ENCODE measurements at regions not wholly inside any gene's neighbourhood (a gene's known extent, or its start where the extent isn't known, plus 50 kb on each side); places are given as distances from the start of the nearest gene placed in this dataset.

DNA sequence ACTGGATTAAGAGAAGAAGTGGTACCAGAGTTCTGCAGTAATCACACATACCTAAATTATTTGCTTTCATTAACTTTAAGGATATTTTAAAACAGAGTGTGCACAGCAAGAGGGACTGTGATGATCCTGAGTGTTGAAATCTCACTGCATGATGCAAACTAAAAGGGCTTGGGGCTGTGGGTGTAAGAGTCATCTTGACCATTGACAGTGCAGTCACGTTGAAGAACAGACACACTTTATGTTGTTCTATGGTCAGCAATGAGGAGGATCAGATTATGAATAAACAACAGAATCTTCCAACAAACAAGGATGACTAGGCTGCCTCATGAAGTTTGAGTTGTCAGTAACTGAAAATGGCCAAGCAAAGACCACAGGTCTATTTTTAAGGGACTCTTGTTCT is 87.2 kb upstream of the GALNT5 start:
- no peak for TF ChIP-seq EZH2 (IDR thresholded peaks at IDR 0.05; ENCODE audit: borderline replicate concordance, low read depth, low read length, severe bottlenecking)
- TF ChIP-seq, protein P1, sequence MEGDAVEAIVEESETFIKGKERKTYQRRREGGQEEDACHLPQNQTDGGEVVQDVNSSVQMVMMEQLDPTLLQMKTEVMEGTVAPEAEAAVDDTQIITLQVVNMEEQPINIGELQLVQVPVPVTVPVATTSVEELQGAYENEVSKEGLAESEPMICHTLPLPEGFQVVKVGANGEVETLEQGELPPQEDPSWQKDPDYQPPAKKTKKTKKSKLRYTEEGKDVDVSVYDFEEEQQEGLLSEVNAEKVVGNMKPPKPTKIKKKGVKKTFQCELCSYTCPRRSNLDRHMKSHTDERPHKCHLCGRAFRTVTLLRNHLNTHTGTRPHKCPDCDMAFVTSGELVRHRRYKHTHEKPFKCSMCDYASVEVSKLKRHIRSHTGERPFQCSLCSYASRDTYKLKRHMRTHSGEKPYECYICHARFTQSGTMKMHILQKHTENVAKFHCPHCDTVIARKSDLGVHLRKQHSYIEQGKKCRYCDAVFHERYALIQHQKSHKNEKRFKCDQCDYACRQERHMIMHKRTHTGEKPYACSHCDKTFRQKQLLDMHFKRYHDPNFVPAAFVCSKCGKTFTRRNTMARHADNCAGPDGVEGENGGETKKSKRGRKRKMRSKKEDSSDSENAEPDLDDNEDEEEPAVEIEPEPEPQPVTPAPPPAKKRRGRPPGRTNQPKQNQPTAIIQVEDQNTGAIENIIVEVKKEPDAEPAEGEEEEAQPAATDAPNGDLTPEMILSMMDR (IDR thresholded peaks at IDR 0.05; ENCODE audit: extremely low read depth in 1 of 2, insufficient read depth in 1 of 2, low read depth in 1 of 2, low read length in 2 of 2) = no peak
- no peak for TF ChIP-seq MYC (IDR thresholded peaks at IDR 0.05; ENCODE audit: low read depth, low read length)
- TF ChIP-seq POLR2A (IDR thresholded peaks at IDR 0.05; ENCODE audit: low read depth, low read length) = no peak
- no peak for TF ChIP-seq POLR2AphosphoS5 (IDR thresholded peaks at IDR 0.05; ENCODE audit: insufficient read depth, low read depth, low read length)
- TF ChIP-seq GATA2 (IDR thresholded peaks at IDR 0.05; ENCODE audit: insufficient read depth, insufficient read length, low read depth, low read length) = no peak
- TF ChIP-seq, protein P2, sequence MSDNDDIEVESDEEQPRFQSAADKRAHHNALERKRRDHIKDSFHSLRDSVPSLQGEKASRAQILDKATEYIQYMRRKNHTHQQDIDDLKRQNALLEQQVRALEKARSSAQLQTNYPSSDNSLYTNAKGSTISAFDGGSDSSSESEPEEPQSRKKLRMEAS (IDR thresholded peaks at IDR 0.05; ENCODE audit: insufficient read depth, insufficient read length) = no peak

Measured in endothelial cell of umbilical vein (primary cell).